Stimulated activated naive CD8-positive, alpha-beta T cell treated with anti-CD3 and anti-CD28 coated beads, Interleukin-15, amount 100 ng/mL, for 72 hours (primary cell): ENCODE measurements at regions not wholly inside any gene's neighbourhood (a gene's known extent, or its start where the extent isn't known, plus 50 kb on each side); places are given as distances from the start of the nearest gene placed in this dataset.
A peak's percentile ranks its signal among the peaks of the same experiment; 100 is the strongest.

Experiments used
- ATAC-seq: fragments of 150-1000 bp; cut with Tn5 transposase; 2 replicates; pipeline ENCODE4 v1.10.0; 2021; ENCODE audit warnings: mild to moderate bottlenecking, moderate library complexity
- DNase-seq, 2 donors: peaks; one replicate each; pipeline ENCODE4 v3.0.0; 2021 to 2022
- H3K27ac Mint-ChIP-seq, 2 donors: one replicate each; pipeline ENCODE4 v1.8.0; 2022; ENCODE audit warnings: mild to moderate bottlenecking in 2 of 2, mixed read lengths in 2 of 2, moderate library complexity in 2 of 2
- H3K27me3 Mint-ChIP-seq: one replicate; pipeline ENCODE4 v1.8.0; 2022; ENCODE audit warnings: mixed read lengths
- H3K4me1 Mint-ChIP-seq: one replicate; pipeline ENCODE4 v1.8.0; 2022; ENCODE audit warnings: mild to moderate bottlenecking, mixed read lengths
- H3K4me3 Mint-ChIP-seq, 2 donors: one replicate each; pipeline ENCODE4 v1.8.0; 2022; ENCODE audit warnings: mild to moderate bottlenecking in 2 of 2, mixed read lengths in 2 of 2, moderate library complexity in 1 of 2
- H3K9me3 Mint-ChIP-seq, 2 donors: one replicate each; pipeline ENCODE4 v1.8.0; 2022; ENCODE audit warnings: mixed read lengths in 2 of 2

DNA sequence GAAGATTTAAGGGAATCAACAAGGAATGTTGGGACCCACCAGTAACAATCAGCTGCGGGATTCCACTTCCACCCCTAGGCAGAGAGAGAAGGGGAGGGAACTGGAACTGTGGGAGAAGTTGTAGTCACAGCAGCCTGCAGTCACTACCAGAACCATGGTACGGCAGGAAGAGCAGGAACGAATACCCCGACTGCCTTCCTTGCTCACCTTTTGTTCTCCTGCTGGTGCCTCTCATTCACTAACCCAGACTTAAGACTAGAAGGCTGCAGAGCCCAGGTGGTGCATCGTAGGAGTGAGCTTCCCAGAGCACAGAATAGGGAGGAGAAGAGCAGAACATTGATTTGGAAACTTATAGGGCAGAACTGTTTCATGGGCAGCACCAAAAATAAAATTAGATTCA is 154.2 kb downstream of the DYRK2 start:
- H3K9me3 Mint-ChIP-seq = no peaks in the 10 kb centered on the region
- no peak for DNase-seq
- ATAC-seq = no peak
- no peak overlapping the region for H3K4me3 Mint-ChIP-seq
- no peaks in the 10 kb centered on the region for H3K27me3 Mint-ChIP-seq
- peak overlapping the region in 1 of 2 donors; percentile 30 for H3K27ac Mint-ChIP-seq
- peaks cover 23% of the 10 kb centered on the region for H3K4me1 Mint-ChIP-seq

DNA sequence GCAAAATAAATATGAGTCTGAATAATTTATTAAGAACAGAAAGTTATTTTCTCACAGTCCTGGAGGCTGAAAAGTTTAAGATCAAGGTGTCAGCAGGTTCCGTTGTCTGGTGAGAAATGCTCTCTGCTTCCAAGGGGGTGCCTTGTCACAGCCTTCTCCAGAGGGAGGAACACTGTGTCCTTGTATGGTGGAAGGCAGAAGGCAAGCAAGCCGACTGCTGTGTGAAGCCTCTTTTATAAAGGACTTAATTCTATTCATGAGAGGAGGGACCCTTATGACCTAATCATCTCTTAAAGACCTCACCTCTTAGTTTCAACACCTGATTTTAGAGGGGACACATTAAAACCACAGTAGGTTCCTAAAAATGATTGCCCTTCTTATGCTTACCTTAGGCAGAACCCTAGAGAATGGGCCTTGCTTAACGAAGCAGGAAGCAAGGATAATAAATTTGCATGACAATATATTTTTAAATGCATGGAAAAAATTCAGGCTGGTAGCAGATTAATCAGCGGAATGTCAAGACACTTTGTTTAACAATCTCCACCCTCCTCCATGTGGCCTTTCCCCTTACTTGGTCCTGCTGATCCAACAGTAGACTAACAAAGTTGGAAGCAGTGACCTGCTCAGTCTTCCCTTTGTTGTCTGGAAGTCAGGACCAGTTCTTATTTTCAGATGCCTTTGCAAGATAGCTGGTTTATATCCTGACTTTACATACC is 154.9 kb downstream of the DYRK2 start:
- Mint-ChIP-seq H3K9me3 (no peaks in the 10 kb centered on the region), H3K27ac (no peak overlapping the region), H3K27me3 (no peaks in the 10 kb centered on the region), H3K4me1 (peaks cover 23% of the 10 kb centered on the region), H3K4me3 (no peak overlapping the region)
- DNase-seq = no peak
- no peak for ATAC-seq

DNA sequence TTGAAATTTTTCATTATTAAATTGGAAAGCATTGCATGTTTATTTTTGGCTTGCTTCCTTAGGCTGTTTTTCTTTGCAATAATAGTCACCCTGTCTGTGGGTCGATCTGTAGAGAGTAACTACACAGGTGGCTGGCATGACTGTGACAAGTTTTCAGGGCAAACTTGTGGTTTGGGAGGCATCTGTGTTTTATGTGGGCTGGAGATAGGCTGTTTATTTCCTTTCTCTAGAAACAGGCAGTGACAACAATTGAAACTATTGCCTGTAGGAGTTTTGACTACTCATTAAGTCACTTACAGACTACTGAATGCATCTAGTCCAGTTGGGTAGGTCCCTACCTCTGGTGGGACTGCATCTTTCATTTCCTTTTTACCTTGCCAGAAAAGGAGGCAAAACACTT is 155.6 kb downstream of the DYRK2 start:
- Mint-ChIP-seq H3K27me3 (no peaks in the 10 kb centered on the region), H3K4me1 (peaks cover 19% of the 10 kb centered on the region), H3K27ac (no peak overlapping the region), H3K4me3 (no peak overlapping the region), H3K9me3 (no peaks in the 10 kb centered on the region)
- ATAC-seq (peak; percentile 98), DNase-seq (peak; percentile 21 to 67)

DNA sequence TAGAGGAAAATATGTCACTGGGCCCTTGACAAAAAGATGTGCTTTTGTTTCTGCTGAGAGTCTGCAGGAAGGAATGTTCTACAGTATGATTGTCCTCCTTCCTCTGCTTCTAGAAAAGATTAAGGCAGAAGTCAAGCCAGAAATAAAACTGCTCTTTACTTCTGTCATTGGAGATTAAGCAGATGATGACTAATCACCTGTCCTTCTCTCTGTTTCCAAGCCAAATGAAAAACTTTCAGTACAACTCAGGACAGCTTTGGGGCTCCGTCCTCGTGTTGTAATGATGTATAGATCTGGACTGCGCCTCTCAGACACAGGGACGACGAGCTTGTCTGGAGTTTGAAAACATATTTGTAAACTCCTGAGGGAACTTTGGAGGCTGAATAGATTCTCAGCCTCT is 159.3 kb downstream of the DYRK2 start:
- no peak overlapping the region for H3K27ac Mint-ChIP-seq
- DNase-seq = no peak
- H3K27me3 Mint-ChIP-seq = no peaks in the 10 kb centered on the region

DNA sequence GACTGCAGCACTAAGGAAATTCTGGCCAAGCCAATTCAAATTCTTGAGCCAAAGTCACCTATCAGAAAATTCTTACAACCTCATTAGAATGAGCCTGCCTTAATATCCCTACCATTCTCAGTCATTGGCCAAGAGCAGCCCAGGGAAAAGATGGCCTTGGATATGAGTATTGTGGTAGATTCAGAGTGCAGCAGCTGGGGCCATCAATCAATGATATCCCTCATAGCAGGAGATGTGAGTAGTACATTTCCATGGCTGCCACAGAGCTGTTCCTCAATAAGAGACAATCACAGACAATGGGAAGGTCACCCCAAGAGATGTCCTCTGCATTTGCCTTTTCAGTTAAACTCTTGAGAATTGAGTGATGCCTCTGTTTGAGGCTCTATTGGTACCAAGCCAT is 161.6 kb downstream of the DYRK2 start:
- Mint-ChIP-seq H3K27ac (no peak overlapping the region), H3K9me3 (peaks cover 6 to 10% of the 10 kb centered on the region in 2 donors), H3K4me1 (no peaks in the 10 kb centered on the region), H3K4me3 (no peak overlapping the region), H3K27me3 (no peaks in the 10 kb centered on the region)
- ATAC-seq (no peak), DNase-seq (no peak)

More for the DNA sequence above, 159.3 kb downstream of the DYRK2 start:
- Mint-ChIP-seq H3K9me3 (peaks cover 0 to 10% of the 10 kb centered on the region in 2 donors), H3K4me1 (peaks cover 1% of the 10 kb centered on the region), H3K4me3 (no peak overlapping the region)
- ATAC-seq = no peak

DNA sequence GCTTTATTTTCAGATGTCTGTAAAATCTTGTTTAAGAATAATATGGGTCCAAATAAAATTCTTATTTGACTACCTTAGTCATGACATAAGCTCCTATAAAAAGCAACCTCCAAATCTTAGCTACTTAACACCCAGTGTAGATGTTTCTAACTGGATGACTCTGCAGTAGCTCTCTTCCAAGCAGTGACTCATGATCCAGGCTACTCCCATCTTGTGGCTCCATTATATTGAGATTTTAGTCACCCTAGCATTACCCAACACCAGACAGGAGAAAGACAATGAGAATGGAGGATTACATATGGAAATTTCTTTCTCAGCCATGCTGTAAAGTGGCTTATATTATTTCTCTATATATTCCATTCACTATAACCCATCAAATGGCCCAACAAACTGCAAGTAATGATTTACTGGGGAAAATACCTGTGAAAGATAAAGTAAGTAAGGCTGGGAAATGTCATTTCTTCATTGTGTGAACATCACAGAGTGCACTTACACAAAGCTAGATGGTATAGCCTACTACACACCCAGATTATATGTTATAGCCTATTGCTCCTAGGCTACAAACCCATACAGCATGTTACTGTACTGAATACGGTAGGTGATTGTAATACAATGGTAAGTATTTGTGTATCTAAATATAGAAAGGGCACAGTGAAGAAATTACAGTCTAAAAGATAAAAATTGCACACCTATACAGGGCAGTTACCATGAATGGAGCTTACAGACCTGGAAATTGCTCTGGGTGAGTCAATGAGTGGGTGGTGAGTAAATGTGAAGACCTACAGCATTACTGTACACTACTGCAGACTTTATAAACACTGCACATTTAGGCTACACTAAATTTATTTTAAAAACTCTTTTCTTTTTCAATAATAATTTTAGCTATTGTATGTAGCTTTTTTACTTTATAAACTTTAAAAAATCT is 163.2 kb downstream of the DYRK2 start:
- no peak for DNase-seq
- Mint-ChIP-seq H3K27me3 (no peaks in the 10 kb centered on the region), H3K27ac (no peak overlapping the region), H3K4me3 (no peak overlapping the region), H3K9me3 (peaks cover 6 to 17% of the 10 kb centered on the region in 2 donors), H3K4me1 (no peaks in the 10 kb centered on the region)
- peak; percentile 49 for ATAC-seq

DNA sequence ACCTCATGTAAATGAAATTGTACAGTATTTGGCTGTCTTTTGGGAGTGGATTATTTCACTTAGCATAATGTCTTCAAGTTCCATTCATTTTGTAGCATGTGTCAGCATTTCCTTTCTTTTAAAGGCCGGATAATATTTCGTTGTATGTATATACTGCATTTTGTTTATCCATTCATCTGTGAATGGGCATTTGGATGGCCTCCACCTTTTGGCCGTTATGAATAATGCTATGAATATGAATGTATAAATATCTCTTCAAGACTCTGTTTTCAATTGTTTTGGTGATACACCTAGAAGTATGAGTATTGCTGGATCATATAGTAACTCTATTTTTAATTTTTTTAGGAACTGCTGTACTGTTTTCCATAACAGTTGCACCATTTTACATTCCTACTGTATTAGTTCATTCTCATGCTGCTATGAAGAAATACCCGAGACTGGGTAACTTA is 164.9 kb downstream of the DYRK2 start:
- DNase-seq = no peak
- Mint-ChIP-seq H3K9me3 (peaks cover 13 to 19% of the 10 kb centered on the region in 2 donors), H3K4me3 (no peak overlapping the region), H3K4me1 (no peaks in the 10 kb centered on the region), H3K27me3 (no peaks in the 10 kb centered on the region), H3K27ac (no peak overlapping the region)
- no peak for ATAC-seq

DNA sequence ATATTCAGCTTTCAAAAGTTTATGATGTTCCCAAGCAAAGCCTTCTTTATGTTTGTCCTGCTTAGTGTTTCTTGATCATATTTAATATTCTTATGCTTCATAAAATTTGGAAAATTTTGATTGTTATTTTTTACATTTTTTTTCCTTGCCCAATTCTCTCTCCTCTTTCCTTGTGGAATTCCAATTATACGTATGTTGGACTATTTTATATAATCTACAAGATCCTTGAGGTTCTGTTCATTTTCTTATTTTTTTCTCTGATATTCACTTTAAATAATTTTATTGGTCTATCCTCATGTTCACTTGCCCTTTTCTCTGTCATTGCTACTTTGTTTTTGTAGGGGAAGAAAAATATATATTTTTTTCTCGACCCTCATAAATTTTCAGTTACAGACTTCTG is 167.7 kb downstream of the DYRK2 start:
- Mint-ChIP-seq H3K9me3 (peaks cover 13 to 20% of the 10 kb centered on the region in 2 donors), H3K4me3 (no peak overlapping the region), H3K27ac (no peak overlapping the region), H3K4me1 (no peaks in the 10 kb centered on the region), H3K27me3 (no peaks in the 10 kb centered on the region)
- DNase-seq = no peak
- no peak for ATAC-seq

DNA sequence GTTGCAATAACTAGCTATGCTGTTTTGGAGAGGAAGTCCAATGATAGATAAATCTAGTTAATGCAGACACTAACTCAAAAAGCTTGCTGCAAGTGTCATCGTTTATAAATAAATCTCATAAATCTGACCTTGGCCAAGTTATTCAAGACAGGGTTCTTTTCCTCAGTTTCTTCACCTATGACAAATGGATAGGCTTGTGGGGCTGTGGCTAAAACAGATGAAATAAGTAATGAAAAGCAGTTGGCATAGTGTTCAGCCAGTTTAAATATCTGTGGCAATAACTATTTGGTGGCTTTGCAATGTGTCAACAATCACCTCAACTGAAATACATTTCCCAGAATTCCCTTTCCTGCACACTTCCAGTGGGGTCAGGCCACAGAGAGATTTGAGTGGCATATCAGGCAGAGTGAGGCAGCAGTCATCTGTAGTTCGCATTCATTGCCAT is 169.9 kb downstream of the DYRK2 start:
- no peaks in the 10 kb centered on the region for H3K27me3 Mint-ChIP-seq
- no peak for DNase-seq
- peaks cover 9 to 20% of the 10 kb centered on the region in 2 donors for H3K9me3 Mint-ChIP-seq

DNA sequence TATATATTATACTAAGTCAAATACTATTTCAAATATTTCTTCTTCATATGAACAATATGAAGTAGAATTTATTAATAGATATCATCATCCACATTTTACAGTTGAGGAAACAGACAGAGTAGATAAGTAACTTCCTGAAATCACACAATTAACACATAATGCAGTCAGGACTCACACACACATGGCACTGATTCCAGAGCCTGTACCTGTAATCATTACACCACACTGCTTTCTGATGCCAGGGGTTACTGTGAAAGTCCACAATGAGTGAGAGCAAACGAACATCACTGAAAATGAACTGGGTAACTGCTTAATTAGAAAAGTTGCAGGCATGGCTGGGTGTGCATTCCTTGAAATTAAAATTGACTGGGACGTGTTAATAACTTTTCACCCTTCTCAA is 169.3 kb upstream of the IFNG-AS1 start:
- DNase-seq (no peak), ATAC-seq (no peak)
- Mint-ChIP-seq H3K4me3 (no peak overlapping the region), H3K27me3 (no peaks in the 10 kb centered on the region), H3K9me3 (peaks cover 9 to 14% of the 10 kb centered on the region in 2 donors), H3K4me1 (no peaks in the 10 kb centered on the region), H3K27ac (no peak overlapping the region)

More for the DNA sequence above, 169.9 kb downstream of the DYRK2 start:
- no peak overlapping the region for H3K27ac Mint-ChIP-seq
- ATAC-seq = no peak
- H3K4me3 Mint-ChIP-seq = no peak overlapping the region
- no peaks in the 10 kb centered on the region for H3K4me1 Mint-ChIP-seq

DNA sequence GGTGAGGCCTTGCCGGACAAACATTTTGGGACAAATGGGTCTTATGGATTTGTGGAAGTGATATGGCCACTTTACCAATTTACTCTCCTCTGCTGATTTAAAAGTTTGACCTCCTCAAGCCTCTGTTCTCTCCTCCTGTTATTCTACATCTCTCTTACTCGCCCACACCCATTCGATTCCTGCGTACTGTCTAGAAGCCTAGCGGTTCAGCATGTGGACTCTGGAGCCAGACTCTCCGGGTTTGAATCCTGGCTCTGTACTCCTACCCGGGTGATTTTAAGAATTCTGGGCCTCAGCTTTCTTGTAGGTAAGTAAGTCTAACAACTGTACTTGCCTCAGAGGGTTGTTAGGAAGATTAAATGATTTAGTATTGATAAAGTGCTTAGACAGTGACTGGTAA is 168.6 kb upstream of the IFNG-AS1 start:
- no peak for ATAC-seq
- Mint-ChIP-seq H3K4me3 (no peak overlapping the region), H3K9me3 (peaks cover 9 to 14% of the 10 kb centered on the region in 2 donors), H3K4me1 (no peaks in the 10 kb centered on the region), H3K27ac (peak overlapping the region in 1 of 2 donors; percentile 74), H3K27me3 (no peaks in the 10 kb centered on the region)
- no peak for DNase-seq

DNA sequence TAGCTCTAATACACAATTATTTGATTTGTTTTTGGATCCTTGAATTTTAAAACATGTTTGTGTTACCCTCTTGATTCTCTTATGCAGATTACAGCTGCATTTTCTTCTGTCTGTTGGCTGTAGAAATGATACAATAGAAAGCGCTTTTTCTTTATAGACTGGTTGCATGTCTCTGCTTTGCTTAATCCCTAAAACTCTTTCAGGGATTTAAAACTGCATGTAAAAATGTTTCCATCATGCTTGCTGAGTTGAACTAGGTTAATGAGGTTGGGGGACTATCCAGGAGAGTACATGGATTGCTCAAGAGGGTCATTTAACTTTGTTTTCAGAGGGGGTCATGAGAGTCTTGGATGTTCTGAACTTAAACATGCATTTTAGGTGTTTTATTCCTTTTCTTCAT is 166.4 kb upstream of the IFNG-AS1 start:
- no peak overlapping the region for H3K27ac Mint-ChIP-seq
- DNase-seq (no peak), ATAC-seq (no peak)
- peaks cover 5% of the 10 kb centered on the region for H3K4me1 Mint-ChIP-seq
- H3K4me3 Mint-ChIP-seq = no peak overlapping the region
- peaks cover 3 to 13% of the 10 kb centered on the region in 2 donors for H3K9me3 Mint-ChIP-seq
- no peaks in the 10 kb centered on the region for H3K27me3 Mint-ChIP-seq

DNA sequence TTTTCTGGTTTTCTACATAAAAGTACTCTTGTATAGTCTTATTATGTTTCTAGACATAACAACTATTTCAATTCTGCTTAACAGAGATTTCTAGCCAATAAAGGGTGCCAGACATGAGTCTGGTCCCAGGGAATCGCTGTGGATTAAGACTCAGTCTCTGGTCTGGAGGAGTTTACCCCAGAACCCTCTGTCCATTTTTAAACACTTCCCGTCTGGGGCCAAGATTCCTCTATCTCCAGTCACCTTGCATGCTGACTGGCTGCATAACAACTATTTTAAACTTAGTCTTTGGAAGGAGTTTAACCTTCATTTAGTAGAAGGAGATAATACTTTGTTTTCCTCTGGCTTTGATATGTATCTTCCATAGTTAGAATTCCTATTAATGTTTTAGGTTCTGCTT is 163.1 kb upstream of the IFNG-AS1 start:
- Mint-ChIP-seq H3K27me3 (no peaks in the 10 kb centered on the region), H3K4me1 (peaks cover 10% of the 10 kb centered on the region), H3K27ac (no peak overlapping the region), H3K9me3 (peaks cover 13 to 24% of the 10 kb centered on the region in 2 donors), H3K4me3 (no peak overlapping the region)
- no peak for ATAC-seq
- no peak for DNase-seq

DNA sequence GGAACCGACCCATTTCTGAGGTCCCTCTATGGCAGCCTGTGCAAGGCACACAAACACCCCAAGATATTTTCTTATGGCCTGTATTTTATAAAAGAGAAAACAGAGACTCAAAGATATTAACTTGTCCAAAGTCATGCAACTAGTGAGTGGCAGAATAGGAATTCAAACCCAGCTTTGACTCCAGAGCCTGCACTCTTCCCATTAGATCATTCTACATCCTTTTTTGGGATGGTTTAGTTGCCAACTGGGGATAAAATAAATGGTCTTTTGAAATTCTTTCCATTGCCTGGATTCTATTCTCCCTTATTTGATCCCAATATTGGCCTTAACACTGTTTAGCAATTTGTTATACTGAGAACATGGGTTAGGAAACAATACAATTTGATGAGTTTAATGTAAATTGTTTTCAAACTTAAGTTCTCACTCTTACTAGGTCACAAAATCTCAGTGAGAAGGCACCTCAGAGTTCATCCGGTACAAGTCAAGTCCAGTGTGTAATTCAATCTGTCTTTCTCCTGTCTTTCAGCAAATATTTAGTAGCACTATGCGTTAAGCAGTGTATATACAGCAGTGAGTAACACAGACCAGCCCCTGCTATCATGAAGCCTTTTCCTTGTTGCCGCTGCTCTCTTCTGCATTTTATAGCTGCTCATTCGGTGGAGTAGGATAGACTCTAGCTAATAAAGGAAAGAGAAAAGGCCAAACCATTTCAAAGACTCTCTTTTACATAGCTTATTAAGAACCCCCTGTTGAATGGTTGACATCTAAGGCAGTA is 162.1 kb upstream of the IFNG-AS1 start:
- ATAC-seq (no peak), DNase-seq (no peak)
- no peak overlapping the region for H3K4me3 Mint-ChIP-seq
- H3K4me1 Mint-ChIP-seq = peaks cover 10% of the 10 kb centered on the region
- H3K27me3 Mint-ChIP-seq = no peaks in the 10 kb centered on the region
- H3K9me3 Mint-ChIP-seq = peaks cover 13 to 24% of the 10 kb centered on the region in 2 donors
- H3K27ac Mint-ChIP-seq = peak overlapping the region in 1 of 2 donors; percentile 83

DNA sequence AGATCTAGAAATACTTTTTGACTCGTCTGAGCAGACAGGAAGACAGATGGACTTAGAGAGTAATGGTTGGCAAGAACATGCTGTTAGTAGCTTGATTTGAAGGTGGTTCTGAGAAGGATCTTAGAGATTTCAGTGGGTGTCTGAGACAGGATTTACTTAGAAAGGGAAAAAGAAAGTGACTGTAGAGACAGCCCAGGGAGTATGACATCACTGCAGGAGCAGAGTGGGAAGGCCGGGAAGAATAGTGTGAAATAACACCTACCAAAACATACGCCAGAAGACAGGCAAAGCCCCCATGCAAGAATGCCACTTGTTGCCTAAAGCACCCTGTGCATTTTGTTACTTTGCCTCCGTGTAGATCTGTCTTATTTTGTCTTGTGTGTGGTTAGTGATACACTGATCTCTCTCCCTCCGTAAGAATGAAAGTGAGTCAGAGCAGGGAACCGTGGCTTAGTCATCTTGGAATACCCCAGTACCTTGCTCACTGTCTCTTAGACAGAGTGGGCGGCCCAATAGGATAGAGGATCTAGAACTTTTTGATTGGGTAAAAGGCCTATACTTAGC is 161.3 kb upstream of the IFNG-AS1 start:
- DNase-seq (peak; percentile 2 to 59), ATAC-seq (peak; percentile 100)
- Mint-ChIP-seq H3K4me3 (peak overlapping the region in 1 of 2 donors; percentile 45), H3K9me3 (peaks cover 13 to 24% of the 10 kb centered on the region in 2 donors), H3K4me1 (peaks cover 10% of the 10 kb centered on the region), H3K27me3 (no peaks in the 10 kb centered on the region), H3K27ac (peak overlapping the region in 1 of 2 donors; percentile 83)
